ENCODE measurements at regions not wholly inside any gene's neighbourhood (a gene's known extent, or its start where the extent isn't known, plus 50 kb on each side); places are given as distances from the start of the nearest gene placed in this dataset.

- intact Hi-C loops (cut with DNase I): no loop called here
- no peak for ATAC-seq (ENCODE audit: poor library complexity)
Measured at GRCh38 chr17:71361656-71362450, 759.0 kb upstream of the SOX9 start.

GRCh38 chr17:71363661-71364060 is 757.2 kb upstream of the SOX9 start:
- DNase-seq (no peak), ATAC-seq (ENCODE audit: poor library complexity) (no peak)
- intact Hi-C loops (cut with DNase I): no loop called here

More at GRCh38 chr17:71361656-71362450, 759.0 kb upstream of the SOX9 start:
- DNase-seq: no peak

- DNase-seq (no peak), ATAC-seq (ENCODE audit: poor library complexity) (no peak)
- intact Hi-C loops (cut with DNase I): no loop called here
Measured at GRCh38 chr17:71371809-71372208, 749.0 kb upstream of the SOX9 start.

GRCh38 chr17:71375948-71376347 is 744.9 kb upstream of the SOX9 start:
- no peak for DNase-seq
- ATAC-seq (ENCODE audit: poor library complexity): no peak
- intact Hi-C loops (cut with DNase I): no loop called here

- ATAC-seq (ENCODE audit: poor library complexity): no peak
- intact Hi-C loops (cut with DNase I): no loop called here
- DNase-seq: no peak
Measured at GRCh38 chr17:71376933-71377332, 743.9 kb upstream of the SOX9 start.

GRCh38 chr17:71378036-71378435 is 742.8 kb upstream of the SOX9 start:
- ATAC-seq (ENCODE audit: poor library complexity): no peak
- no peak for DNase-seq
- intact Hi-C loops (cut with DNase I): no loop called here

- intact Hi-C loops (cut with DNase I): no loop called here
- DNase-seq: no peak
- no peak for ATAC-seq (ENCODE audit: poor library complexity)
Measured at GRCh38 chr17:71378741-71379140, 742.1 kb upstream of the SOX9 start.

- intact Hi-C loops (cut with DNase I): no loop called here
- ATAC-seq (ENCODE audit: poor library complexity) (no peak), DNase-seq (no peak)
Measured at GRCh38 chr17:71379512-71379911, 741.3 kb upstream of the SOX9 start.

- DNase-seq (no peak), ATAC-seq (ENCODE audit: poor library complexity) (no peak)
- intact Hi-C loops (cut with DNase I): no loop called here
Measured at GRCh38 chr17:71380535-71380934, 740.3 kb upstream of the SOX9 start.

GRCh38 chr17:71380936-71381335 is 739.9 kb upstream of the SOX9 start:
- ATAC-seq (ENCODE audit: poor library complexity) (no peak), DNase-seq (no peak)
- intact Hi-C loops (cut with DNase I): no loop called here

GRCh38 chr17:71383091-71383490 is 737.7 kb upstream of the SOX9 start:
- ATAC-seq (ENCODE audit: poor library complexity) (no peak), DNase-seq (no peak)
- intact Hi-C loops (cut with DNase I): no loop called here

- intact Hi-C loops (cut with DNase I): no loop called here
- ATAC-seq (ENCODE audit: poor library complexity) (no peak), DNase-seq (no peak)
Measured at GRCh38 chr17:71387456-71387855, 733.4 kb upstream of the SOX9 start.

- ATAC-seq (ENCODE audit: poor library complexity): no peak
- intact Hi-C loops (cut with DNase I): no loop called here
- no peak for DNase-seq
Measured at GRCh38 chr17:71392715-71393567, 727.9 kb upstream of the SOX9 start.

- ATAC-seq (ENCODE audit: poor library complexity): no peak
- intact Hi-C loops (cut with DNase I): no loop called here
- no peak for DNase-seq
Measured at GRCh38 chr17:71395901-71396300, 724.9 kb upstream of the SOX9 start.

GRCh38 chr17:71396711-71397110 is 724.1 kb upstream of the SOX9 start:
- no peak for DNase-seq
- intact Hi-C loops (cut with DNase I): no loop called here
- ATAC-seq (ENCODE audit: poor library complexity): no peak

- DNase-seq: no peak
- intact Hi-C loops (cut with DNase I): no loop called here
- no peak for ATAC-seq (ENCODE audit: poor library complexity)
Measured at GRCh38 chr17:71398025-71398424, 722.8 kb upstream of the SOX9 start.

- intact Hi-C loops (cut with DNase I): no loop called here
- no peak for DNase-seq
- no peak for ATAC-seq (ENCODE audit: poor library complexity)
Measured at GRCh38 chr17:71398800-71399219, 722.0 kb upstream of the SOX9 start.

- intact Hi-C loops (cut with DNase I): no loop called here
- DNase-seq: no peak
- no peak for ATAC-seq (ENCODE audit: poor library complexity)
Measured at GRCh38 chr17:71399221-71399620, 721.6 kb upstream of the SOX9 start.

GRCh38 chr17:71399649-71400048 is 721.2 kb upstream of the SOX9 start:
- intact Hi-C loops (cut with DNase I): no loop called here
- no peak for ATAC-seq (ENCODE audit: poor library complexity)
- DNase-seq: no peak

- no peak for DNase-seq
- ATAC-seq (ENCODE audit: poor library complexity): no peak
- intact Hi-C loops (cut with DNase I): no loop called here
Measured at GRCh38 chr17:71402007-71402406, 718.8 kb upstream of the SOX9 start.

Measured in Right ventricle myocardium superior (tissue), 1 donor.